NOMO-1 treated with dmso at 0.1 percent for 144 hours (cell line): ENCODE measurements at regions not wholly inside any gene's neighbourhood (a gene's known extent, or its start where the extent isn't known, plus 50 kb on each side); places are given as distances from the start of the nearest gene placed in this dataset.

Experiments
- DNase-seq: peaks from one replicate; lab custom pipeline; 2025; ENCODE audit not compliant: unreplicated experiment; lab: John Stamatoyannopoulos, UW

DNA sequence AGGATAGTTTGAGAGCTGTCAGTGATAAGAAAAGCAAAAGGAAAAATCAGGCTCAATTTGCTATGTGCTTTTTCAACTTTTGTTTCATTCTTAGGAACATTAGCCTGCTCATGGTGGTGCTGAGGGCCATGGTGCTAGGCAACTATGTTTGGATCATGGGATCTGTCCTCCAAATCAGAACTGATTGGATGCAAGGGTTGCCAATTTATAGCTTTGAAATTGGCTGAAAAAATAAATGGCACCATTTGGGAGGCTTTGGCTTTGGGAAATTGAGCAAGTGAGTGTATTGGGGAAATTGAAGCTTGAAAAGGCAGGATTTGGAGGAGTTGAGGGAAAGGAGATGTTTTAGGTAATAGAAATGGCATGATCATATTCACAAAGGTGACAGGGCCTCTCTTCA lies 103.8 kb downstream of the CYP26A1 start:
- DNase-seq: no peak

DNA sequence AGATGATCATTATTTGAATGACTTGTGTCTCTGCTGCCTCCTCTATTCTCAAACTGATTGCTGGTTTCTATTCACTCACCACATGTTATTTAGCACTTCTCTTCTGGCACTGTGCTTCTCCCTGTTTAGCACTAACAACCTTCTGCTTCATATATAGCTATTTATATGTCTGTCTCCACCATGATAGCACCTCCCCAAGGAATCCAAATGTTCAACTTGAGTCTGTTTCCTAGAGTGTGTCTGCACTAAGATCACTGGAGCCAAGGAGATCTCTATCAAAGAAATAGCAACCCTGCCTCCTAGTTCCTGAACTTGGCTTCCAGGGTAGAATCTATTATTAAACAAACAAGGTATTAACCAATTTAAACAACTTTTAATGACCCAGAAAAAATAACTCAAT lies 104.5 kb downstream of the CYP26A1 start:
- no peak for DNase-seq

DNA sequence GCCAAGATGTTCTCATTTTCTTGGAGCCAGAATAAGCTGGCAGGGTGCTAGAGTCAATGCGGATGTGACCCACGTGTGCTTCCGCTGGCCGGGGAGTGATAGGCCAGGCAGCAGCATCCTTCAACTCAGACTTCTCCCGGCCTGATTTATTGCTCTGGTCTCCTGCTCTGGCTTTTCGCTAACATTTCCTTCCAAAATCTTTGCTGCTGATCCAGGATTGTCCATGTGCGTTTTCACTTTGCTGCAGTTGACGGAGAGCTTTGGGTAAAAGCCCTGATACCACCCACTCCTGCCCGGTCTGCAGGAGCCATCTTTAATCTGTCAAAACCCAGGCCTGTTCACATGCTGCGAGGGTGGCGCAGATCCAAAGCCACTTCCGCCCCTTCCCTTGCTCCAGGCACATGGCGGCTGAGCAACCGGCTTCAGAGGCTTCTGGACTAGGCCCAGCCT lies 106.8 kb downstream of the CYP26A1 start:
- DNase-seq: no peak

DNA sequence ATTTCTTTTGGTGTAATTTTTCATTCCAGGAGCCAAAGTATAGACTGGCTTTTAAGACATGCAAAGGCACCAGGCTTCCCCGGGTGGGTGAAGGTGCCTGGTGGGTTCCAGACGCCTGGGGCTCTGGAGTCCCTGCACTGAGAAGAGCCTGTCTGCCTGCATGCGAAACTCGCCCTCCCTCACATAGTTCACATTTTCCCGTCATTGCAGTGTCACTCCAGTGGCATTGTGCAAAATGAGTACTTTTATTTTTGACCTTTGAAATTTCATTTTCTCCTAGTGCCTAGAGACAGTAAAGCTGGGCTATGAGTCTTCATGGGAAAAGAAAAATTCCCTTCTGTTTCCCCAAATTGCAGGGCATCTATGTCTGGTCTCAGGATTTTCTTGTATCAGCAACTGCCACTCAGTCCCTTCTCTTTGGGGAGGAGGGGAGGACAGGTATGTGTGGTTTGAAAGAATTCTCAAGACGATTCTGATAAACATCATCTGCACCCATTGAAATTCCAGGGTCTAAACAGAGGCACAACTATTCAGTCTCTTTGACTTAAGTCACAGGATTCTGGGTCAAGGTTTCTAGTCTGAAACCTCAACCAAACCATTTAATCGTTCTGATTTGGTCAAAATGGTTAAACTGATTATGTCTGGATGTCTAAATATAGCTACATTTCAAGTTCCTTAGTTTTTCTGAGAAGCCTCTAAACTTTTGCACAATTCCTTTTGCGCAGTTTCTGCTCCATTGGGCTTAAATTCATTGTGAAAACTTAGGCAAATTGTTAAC lies 107.8 kb downstream of the CYP26A1 start:
- DNase-seq: no peak

DNA sequence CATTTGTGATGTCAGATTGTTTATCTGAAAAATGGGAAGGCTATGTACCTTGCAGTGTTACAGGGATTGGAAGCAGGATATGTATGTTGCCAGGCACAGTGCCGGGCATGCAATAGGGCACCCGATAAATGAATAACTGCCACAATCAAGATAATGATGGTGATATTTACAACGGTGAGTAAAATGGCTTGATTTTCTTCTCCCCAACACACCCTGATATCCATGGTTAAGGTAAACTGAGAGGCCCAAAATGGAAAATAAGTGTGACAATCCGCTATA lies 108.3 kb downstream of the CYP26A1 start:
- no peak for DNase-seq

DNA sequence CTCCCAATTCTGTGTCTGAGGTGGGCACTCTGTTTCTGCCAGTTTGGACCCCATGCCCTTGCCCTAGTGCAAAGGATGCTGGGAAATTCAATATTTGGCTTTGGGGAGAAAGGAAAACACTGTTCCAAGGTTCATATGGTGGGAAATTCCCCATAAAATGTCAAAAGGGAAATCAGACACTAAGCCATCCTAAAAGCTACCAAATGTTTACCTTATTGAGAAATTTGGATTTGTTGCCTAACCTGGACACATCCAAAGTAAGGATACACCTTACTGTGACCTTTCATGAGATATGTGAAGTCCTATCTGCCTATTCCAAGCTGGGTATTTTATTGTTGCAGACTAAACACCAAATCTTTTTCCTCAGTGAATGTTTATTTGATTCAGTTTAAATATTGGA lies 109.1 kb downstream of the CYP26A1 start:
- no peak for DNase-seq

DNA sequence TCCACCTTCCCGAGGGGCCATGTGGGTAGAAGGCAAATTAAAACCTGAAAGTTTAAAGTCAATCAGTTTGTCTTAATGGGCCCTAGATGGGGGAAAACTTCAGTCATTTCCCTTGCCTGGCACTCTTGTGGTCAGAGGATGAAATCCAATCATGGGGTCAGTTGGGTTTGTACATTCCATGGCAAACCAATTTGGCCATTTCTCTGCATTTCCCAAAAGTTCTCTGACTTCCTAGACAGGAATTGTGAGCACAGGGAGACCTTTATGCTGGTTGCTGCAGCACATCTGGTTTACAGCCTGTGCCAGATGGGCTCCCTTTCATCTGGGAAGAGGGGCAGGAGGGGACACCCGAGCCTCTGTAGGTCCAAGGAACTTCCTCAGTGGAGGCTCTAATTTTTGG lies 113.0 kb downstream of the CYP26A1 start:
- no peak for DNase-seq

DNA sequence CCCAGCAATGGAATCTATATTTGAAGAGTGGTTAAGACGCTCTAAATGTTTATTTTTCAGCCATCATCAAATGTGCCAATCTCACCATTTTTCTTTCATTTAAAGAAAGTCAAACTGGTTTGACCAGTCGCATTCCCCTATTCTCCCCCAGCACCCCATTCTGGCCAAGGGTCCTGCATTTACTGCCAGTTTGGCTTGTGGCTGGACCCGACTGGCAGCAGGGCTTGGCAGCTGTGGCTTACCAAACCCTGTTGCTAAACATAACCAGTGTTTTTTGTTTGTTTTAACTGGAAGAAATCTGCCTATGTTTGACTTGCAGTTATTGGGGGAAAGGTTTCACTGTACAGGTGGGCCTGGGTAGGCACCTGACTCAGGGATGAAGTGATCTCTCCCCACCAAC lies 116.3 kb downstream of the CYP26A1 start:
- DNase-seq: no peak

DNA sequence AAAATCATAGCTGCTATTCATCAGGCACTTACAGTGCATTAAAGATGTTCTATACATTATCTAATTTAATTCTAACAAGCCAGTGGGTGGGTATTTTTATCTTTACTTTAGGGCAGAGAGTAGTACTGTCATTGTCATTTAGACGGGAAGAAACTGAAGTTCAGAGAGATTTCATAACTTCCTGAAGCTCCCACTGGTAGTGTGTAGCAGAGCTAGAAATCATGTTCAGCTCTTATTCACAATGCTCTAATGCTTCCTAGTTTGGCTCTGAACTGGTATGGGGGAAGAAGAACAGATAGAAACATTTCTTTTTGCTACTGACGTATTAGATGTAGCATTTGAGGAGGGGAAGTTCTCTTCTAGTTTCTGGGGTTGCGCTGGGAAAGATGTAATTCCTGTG lies 116.7 kb downstream of the CYP26A1 start:
- peak; percentile 42 for DNase-seq

DNA sequence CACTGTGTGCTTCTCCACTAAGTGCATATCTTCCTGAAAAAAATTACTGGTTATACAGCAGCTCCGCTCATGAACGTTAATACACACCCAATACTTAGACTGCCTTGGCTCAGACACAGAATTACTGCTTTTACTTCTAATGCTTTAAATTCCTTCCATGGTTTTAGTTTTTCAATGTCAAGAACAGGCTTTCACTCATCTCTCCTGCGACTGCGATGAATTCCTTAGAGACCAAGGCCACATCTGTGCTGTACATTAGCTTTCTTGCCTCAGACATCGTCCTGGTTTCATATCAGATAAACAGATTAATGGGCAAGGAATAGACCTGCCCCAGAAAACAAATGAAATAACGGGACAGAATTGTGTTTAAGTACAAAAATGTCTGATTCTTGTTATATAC lies 120.2 kb downstream of the CYP26A1 start:
- DNase-seq: no peak

DNA sequence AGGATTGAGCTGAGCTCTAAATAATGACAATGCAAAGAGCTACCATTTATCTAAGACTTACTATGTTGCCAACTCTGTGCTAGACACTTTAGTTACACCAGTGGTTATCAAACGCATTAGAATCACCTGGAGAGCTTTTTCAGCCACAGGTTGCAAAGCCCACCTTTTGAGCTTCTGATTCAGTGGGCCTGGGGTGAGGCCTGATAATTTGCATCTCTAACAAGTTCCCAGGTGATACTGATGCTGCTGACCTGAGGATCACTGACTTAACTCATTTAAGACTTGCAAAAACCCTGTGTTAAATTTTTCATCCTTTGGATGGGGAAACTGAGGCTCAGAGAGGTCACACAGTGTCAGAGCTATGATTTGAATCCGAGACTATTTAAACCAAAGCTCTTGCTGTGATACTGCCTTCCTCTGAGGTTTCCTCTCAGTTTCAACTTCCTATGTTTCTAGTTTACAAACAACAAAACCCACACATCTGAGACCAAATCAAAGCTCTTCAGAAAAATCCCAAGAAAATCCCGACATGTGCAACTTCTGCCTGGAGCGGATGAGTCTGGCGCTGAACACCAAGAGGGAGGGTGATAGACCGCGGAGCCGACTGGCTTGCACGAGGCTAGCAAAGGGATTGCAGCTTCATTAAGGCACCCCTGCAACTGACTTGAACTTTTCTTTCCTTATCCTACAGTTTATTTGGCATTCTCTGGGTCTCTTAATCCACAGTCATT lies 124.9 kb downstream of the CYP26A1 start:
- DNase-seq: peak; percentile 16

DNA sequence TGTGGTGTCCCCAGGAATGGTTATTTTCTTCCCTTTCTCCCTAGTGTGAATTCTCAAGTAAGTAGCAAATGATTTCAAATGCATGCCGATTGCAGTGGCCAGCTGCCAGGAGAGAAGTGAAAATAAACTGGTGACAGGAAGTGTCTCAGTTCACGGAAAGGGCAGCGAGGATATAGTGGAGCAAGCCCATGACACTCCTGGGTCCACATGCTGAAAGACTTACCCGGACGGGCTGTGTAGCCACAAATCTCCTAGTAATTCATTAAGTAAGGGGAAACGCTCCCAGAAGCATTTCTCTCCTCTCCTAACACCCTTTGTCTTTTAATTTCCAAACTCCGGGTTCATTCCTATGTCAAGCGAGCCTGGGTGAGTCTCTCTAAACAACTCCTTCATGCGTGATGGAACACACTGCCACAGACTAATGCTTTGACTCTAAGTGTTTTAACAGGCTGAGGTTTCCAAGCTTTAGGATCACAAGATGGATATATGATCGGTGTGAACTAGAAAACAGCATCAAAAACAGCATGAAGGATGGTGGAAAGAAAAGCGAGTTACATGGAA lies 125.6 kb downstream of the CYP26A1 start:
- peak; percentile 20 for DNase-seq

DNA sequence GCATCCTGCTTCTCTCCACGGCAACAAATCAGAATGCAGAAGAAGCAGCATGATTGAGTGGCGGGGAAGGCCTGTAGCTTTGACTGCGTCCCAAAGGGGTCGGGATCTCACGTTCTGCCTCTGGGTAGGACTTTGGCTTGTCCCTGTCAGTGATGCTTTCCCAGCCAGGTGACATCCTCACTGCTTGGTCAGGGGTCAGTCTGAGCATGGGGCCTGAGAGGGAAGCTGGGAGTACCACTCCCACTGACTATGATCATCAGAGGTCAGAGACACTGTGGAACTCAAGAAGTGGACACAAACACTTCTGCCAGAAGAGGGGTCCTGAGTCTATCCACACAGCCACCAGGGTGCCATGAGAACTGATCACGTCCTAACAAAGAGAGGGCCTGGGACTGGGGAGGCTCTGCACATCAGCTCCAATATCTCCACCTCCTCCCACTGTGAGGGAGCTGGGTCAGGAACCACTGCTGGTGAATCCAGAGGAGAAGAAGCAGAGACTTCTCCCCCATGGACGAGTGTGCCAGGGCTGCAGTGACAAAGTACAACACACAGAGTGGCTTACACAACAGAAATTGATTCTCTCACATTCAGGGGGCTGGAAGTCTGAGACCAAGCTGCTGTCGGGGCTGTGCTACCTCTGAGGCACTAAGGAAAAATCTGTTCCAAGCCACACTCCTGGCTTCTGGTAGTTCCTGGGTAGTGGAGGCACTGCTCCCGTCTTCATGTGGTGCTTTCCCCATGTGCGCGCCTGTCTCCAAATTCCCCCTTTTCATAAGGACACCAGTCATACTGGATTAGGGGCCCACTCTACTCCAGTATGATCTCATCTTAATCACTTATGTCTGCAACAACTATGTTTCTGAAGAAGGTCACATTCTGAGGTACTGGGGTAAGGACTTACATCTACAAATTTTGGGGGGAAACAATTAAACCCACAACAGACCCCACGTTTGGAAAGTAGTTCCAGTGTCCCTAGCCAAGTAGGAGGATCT lies 131.1 kb downstream of the CYP26A1 start:
- no peak for DNase-seq

DNA sequence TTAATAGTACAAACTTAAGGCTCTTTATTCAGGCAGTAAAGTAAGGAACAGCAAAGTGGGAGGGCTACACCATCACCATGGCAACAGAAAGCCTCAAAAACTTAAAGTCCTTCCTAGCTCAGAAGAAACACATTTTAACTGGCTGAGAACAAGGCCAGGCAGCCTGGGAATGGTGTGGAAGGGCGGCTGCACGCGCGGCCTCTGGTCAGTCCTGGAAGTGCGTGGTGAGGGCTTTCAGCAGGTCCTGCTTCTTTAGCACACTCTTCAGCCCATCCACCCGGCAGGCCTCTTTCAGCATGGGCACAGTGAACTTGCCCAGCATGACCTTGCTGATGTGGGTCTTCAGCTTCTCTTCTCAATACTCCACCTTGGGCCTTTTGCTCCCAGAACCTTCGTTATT lies 133.0 kb downstream of the CYP26A1 start:
- DNase-seq: no peak

DNA sequence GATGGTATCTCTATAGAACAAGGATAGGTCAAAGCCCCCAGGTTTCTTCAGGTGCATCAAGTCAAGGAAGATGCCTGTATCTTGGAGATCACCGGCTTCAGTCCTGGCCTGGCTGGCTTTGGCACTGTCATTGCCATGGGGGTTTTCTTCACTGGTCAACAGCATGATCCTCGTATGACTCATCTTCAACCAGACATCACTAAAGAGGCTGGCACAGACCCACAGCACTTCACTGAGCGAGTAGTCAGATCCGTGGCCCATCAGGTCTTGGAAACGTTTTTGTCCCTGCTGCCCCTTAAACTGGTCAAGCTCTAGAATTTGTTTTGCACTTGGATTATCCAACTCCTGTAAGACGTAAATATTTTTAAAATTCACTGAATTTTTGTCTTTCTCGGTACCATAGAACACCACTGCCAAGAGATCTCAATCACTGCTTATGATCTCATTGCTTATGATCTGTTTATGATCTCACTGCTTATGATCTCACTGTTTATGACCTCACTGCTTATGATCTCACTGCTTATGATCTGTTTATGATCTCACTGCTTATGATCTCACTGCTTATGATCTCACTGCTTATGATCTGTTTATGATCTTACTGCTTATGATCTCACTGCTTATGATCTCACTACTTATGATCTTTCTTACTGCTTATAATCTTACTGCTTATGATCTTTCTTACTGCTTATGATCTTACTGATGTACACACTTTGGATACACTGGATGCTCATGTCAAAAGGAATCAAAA lies 135.2 kb downstream of the CYP26A1 start:
- no peak for DNase-seq

DNA sequence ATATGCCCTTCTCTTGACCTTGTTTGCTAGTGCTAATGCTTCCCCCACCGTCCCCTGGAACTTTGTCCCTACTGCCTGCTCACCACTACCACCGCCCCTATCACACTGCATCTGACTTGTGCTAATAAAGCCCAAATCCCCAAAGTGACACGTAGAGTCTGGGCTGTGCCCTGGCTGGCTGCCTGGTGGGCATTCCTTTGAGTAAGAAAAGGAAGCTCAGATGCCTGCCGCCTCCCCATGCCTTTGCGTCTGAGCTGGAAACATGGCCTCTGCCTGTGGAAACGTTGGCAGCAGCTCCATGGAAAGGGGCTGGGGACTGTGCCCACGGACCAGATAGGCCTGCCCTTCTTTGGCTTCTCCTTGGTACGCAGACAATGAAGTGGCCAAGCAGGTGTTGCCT lies 138.3 kb downstream of the CYP26A1 start:
- DNase-seq: no peak

DNA sequence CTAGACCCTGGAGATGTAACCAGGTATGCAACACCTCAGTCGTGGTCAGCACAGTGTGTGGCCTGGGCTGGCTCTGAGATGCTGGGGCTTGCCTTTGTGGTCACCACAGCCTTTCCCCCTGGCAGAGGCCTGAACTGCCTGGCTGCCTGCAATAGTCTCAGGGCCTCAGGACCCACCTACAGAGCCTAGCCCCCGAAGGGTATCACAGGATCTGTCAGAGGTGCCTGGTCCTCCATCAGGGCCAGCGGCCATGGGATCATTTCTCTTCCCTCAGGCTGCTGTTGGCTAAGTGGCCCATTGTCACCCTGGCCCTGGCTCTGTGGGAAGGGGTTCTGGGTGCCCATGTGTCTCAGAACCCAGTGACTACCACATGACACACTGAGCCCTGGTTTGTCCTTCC lies 141.6 kb downstream of the CYP26A1 start:
- DNase-seq: no peak

DNA sequence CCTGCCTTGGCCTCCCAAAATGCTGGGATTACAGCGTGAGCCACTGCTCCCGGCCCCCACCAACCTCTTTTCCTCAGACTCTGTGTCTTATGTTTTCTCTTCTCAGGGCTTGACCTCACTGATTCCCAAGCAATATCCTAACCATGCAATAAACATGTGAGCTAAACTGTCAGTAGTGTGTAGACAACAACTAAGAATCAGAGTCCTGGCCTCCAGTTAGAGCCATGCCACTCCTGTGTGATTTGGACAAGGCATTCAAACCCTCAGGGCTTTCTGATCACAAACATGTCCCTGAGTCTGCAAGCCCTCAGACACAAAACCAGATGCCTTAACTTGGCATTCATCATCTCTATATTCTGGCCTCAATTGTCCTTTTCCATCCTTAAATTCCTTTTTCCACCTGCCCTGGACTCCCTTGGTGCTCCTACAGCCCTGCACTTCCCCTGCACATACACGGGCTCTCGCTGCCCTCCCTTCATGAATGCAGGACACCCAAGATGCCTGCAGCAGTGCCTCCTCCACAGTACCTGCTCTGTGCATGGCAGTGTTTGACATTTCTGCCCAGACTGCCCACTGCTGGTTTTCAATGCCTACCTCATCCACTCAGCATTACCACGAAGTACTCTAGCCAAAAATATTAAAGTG lies 142.8 kb downstream of the CYP26A1 start:
- DNase-seq: no peak

DNA sequence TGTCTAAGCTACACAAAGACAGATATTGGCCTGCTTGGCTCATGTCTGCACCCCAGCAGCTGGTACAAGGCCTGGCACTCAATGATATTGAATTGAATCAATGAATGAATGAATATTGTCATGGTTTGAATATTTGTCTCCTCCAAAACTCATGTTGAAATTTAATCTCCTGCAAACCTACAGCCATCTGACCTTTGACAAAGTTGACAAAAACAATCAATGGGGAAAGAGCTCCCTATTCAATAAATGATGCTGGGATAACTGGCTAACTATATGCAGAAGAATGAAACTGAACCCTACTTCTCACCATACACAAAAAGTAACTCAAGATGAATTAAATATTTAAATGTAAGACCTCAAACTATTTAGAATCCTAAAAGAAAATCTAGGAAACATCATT lies 144.7 kb downstream of the CYP26A1 start:
- DNase-seq: no peak

DNA sequence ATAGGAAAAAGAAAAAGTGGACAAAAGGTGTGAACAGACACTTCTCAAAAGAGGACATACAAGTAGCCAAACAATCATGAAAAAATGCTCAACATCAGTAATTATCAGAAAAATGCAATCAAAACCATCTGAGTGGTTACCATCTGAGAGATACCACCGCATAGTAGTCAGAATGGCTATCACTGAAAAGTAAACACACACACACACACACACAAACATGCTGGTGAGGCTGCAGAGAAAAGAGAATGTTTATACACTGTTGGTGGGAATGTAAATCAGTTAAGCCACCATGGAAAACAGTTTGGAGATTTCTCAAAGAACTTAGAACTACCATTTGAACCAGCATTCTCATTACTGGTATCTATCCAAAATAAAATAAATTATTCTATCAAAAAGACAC lies 145.7 kb downstream of the CYP26A1 start:
- DNase-seq: no peak
